CD4-positive, CD25-positive, alpha-beta regulatory T cell (primary cell): ENCODE measurements at regions not wholly inside any gene's neighbourhood (a gene's known extent, or its start where the extent isn't known, plus 50 kb on each side); places are given as distances from the start of the nearest gene placed in this dataset.

Experiments
- ATAC-seq, 2 donors: fragments of 150-1000 bp; cut with Tn5 transposase; one replicate each; pipeline ENCODE4 v1.10.0; 2021; ENCODE audit warnings: low read depth in 2 of 2, moderate number of reproducible peaks in 2 of 2, moderate library complexity in 1 of 2
- DNase-seq, 3 donors: peaks; one replicate each; pipeline versions ENCODE4 v3.0.0 to v3.0.0-alpha.2; 2012 to 2022; ENCODE audit warnings: mixed read lengths in 1 of 3
- H3K27ac ChIP-seq: one replicate; pipeline ENCODE4 v1.7.0; 2013; ENCODE audit warnings: mild to moderate bottlenecking, low read length; ENCODE audit not compliant: insufficient read depth, poor library complexity, severe bottlenecking
- H3K27me3 ChIP-seq: one replicate; pipeline ENCODE4 v1.7.0; 2013; ENCODE audit warnings: low read length; ENCODE audit not compliant: control insufficient read depth, insufficient read depth
- H3K36me3 ChIP-seq: one replicate; pipeline ENCODE4 v1.7.0; 2013; ENCODE audit warnings: mild to moderate bottlenecking, low read length, moderate library complexity; ENCODE audit not compliant: control insufficient read depth, insufficient read depth
- H3K4me1 ChIP-seq: 2 replicates; pipeline ENCODE4 v1.7.0; 2013; ENCODE audit warnings: mild to moderate bottlenecking, low read length; ENCODE audit not compliant: insufficient read depth, control insufficient read depth, poor library complexity, severe bottlenecking
- H3K4me3 ChIP-seq: one replicate; pipeline ENCODE4 v1.7.0; 2013; ENCODE audit warnings: low read depth, mild to moderate bottlenecking, low read length, moderate library complexity
- H3K9me3 ChIP-seq, 2 experiments: 1 replicate in 1 of 2; 2 replicates in 1 of 2; pipeline ENCODE4 v1.7.0; 2013; ENCODE audit warnings: low read length in 2 of 2, mild to moderate bottlenecking in 1 of 2, moderate library complexity in 1 of 2; ENCODE audit not compliant: control insufficient read depth in 2 of 2
- H3K27ac Mint-ChIP-seq, 3 donors: one replicate each; pipeline ENCODE4 v1.8.0; 2020 to 2022; ENCODE audit warnings: mild to moderate bottlenecking in 3 of 3, mixed read lengths in 3 of 3, moderate library complexity in 2 of 3
- H3K27me3 Mint-ChIP-seq: one replicate; pipeline ENCODE4 v1.8.0; 2022; ENCODE audit warnings: mild to moderate bottlenecking, mixed read lengths
- H3K36me3 Mint-ChIP-seq: one replicate; pipeline ENCODE4 v1.8.0; 2020; ENCODE audit warnings: mixed read lengths
- H3K4me1 Mint-ChIP-seq, 4 donors: one replicate each; pipeline ENCODE4 v1.8.0; 2020 to 2022; ENCODE audit warnings: mixed read lengths in 4 of 4, mild to moderate bottlenecking in 1 of 4
- H3K4me3 Mint-ChIP-seq, 4 donors: one replicate each; pipeline ENCODE4 v1.8.0; 2020 to 2022; ENCODE audit warnings: mild to moderate bottlenecking in 4 of 4, mixed read lengths in 4 of 4, moderate library complexity in 3 of 4
- H3K9me3 Mint-ChIP-seq, 7 donors: one replicate each; pipeline ENCODE4 v1.8.0; 2020 to 2022; ENCODE audit warnings: mixed read lengths in 7 of 7, mild to moderate bottlenecking in 3 of 7, moderate library complexity in 2 of 7

GRCh38 chr2:164252568-164253287, 368.6 kb downstream of the GRB14 start:
- H3K4me1 ChIP-seq: no peaks in the 10 kb centered on the region
- DNase-seq (no peak), ATAC-seq (no peak)
- Mint-ChIP-seq H3K9me3 (peaks cover 0 to 6% (median 4%) of the 10 kb centered on the region in 7 donors), H3K36me3 (no peaks in the 10 kb centered on the region), H3K27me3 (no peaks in the 10 kb centered on the region), H3K4me3 (no peak overlapping the region), H3K27ac (no peak overlapping the region), H3K4me1 (no peaks in the 10 kb centered on the region)
- no peaks in the 10 kb centered on the region for H3K36me3 ChIP-seq
- H3K9me3 ChIP-seq: no peaks in the 10 kb centered on the region
- no peaks in the 10 kb centered on the region for H3K27me3 ChIP-seq
- H3K4me3 ChIP-seq: no peak overlapping the region
- no peak overlapping the region for H3K27ac ChIP-seq

GRCh38 chr2:164243315-164243714, 378.0 kb downstream of the GRB14 start:
- H3K27ac ChIP-seq: no peak overlapping the region
- peaks cover 0 to 27% (median 6%) of the 10 kb centered on the region in 7 donors for H3K9me3 Mint-ChIP-seq
- no peaks in the 10 kb centered on the region for H3K36me3 Mint-ChIP-seq
- H3K9me3 ChIP-seq: peaks cover 0 to 4% of the 10 kb centered on the region in 2 experiments
- no peaks in the 10 kb centered on the region for H3K36me3 ChIP-seq
- no peaks in the 10 kb centered on the region for H3K4me1 ChIP-seq
- DNase-seq (no peak), ATAC-seq (no peak)
- H3K4me3 Mint-ChIP-seq: no peak overlapping the region
- peaks cover 4% of the 10 kb centered on the region for H3K27me3 Mint-ChIP-seq
- no peak overlapping the region for H3K4me3 ChIP-seq
- no peak overlapping the region for H3K27ac Mint-ChIP-seq
- no peaks in the 10 kb centered on the region for H3K27me3 ChIP-seq
- no peaks in the 10 kb centered on the region for H3K4me1 Mint-ChIP-seq

GRCh38 chr2:164242409-164242808, 378.9 kb downstream of the GRB14 start:
- Mint-ChIP-seq H3K27ac (no peak overlapping the region), H3K4me1 (no peaks in the 10 kb centered on the region), H3K9me3 (peaks cover 0 to 27% (median 6%) of the 10 kb centered on the region in 7 donors), H3K4me3 (no peak overlapping the region), H3K27me3 (peaks cover 4% of the 10 kb centered on the region), H3K36me3 (no peaks in the 10 kb centered on the region)
- DNase-seq (no peak), ATAC-seq (no peak)
- Histone ChIP-seq H3K4me1 (no peaks in the 10 kb centered on the region), H3K36me3 (no peaks in the 10 kb centered on the region), H3K27ac (no peak overlapping the region), H3K27me3 (no peaks in the 10 kb centered on the region), H3K4me3 (no peak overlapping the region), H3K9me3 (peaks cover 0 to under 1% of the 10 kb centered on the region in 2 experiments)

GRCh38 chr2:164234074-164234473, 387.2 kb downstream of the GRB14 start:
- Histone ChIP-seq H3K27ac (no peak overlapping the region), H3K36me3 (no peaks in the 10 kb centered on the region), H3K27me3 (no peaks in the 10 kb centered on the region), H3K4me3 (no peak overlapping the region), H3K4me1 (no peaks in the 10 kb centered on the region), H3K9me3 (no peaks in the 10 kb centered on the region)
- Mint-ChIP-seq H3K27me3 (no peaks in the 10 kb centered on the region), H3K4me1 (no peaks in the 10 kb centered on the region), H3K4me3 (no peak overlapping the region), H3K9me3 (peaks cover 0 to 4% (median 1%) of the 10 kb centered on the region in 7 donors), H3K36me3 (no peaks in the 10 kb centered on the region), H3K27ac (no peak overlapping the region)
- no peak for ATAC-seq
- no peak for DNase-seq

GRCh38 chr2:164224007-164224406, 397.3 kb downstream of the GRB14 start:
- Histone ChIP-seq H3K36me3 (no peaks in the 10 kb centered on the region), H3K27ac (no peak overlapping the region), H3K4me1 (no peaks in the 10 kb centered on the region), H3K9me3 (no peaks in the 10 kb centered on the region), H3K27me3 (no peaks in the 10 kb centered on the region), H3K4me3 (no peak overlapping the region)
- ATAC-seq (no peak), DNase-seq (no peak)
- H3K4me1 Mint-ChIP-seq: no peaks in the 10 kb centered on the region
- H3K27ac Mint-ChIP-seq: no peak overlapping the region
- H3K9me3 Mint-ChIP-seq: peaks cover 0 to 11% (median 4%) of the 10 kb centered on the region in 7 donors
- no peaks in the 10 kb centered on the region for H3K27me3 Mint-ChIP-seq
- H3K4me3 Mint-ChIP-seq: no peak overlapping the region
- no peaks in the 10 kb centered on the region for H3K36me3 Mint-ChIP-seq

- H3K27me3 ChIP-seq: no peaks in the 10 kb centered on the region
- Mint-ChIP-seq H3K36me3 (no peaks in the 10 kb centered on the region), H3K4me1 (no peaks in the 10 kb centered on the region), H3K27ac (no peak overlapping the region), H3K4me3 (no peak overlapping the region), H3K27me3 (no peaks in the 10 kb centered on the region), H3K9me3 (peaks cover 0 to 13% (median 2%) of the 10 kb centered on the region in 7 donors)
- H3K4me3 ChIP-seq: no peak overlapping the region
- DNase-seq (no peak), ATAC-seq (no peak)
- no peaks in the 10 kb centered on the region for H3K36me3 ChIP-seq
- H3K9me3 ChIP-seq: no peaks in the 10 kb centered on the region
- no peak overlapping the region for H3K27ac ChIP-seq
- no peaks in the 10 kb centered on the region for H3K4me1 ChIP-seq
These were observed 399.8 kb downstream of the GRB14 start for GRCh38 chr2:164221473-164221872.

GRCh38 chr2:164220265-164220664, 401.0 kb downstream of the GRB14 start:
- Histone ChIP-seq H3K4me3 (no peak overlapping the region), H3K27me3 (no peaks in the 10 kb centered on the region), H3K9me3 (no peaks in the 10 kb centered on the region), H3K27ac (no peak overlapping the region), H3K4me1 (no peaks in the 10 kb centered on the region), H3K36me3 (no peaks in the 10 kb centered on the region)
- ATAC-seq: no peak
- H3K36me3 Mint-ChIP-seq: no peaks in the 10 kb centered on the region
- H3K27ac Mint-ChIP-seq: no peak overlapping the region
- H3K4me3 Mint-ChIP-seq: no peak overlapping the region
- no peak for DNase-seq
- H3K9me3 Mint-ChIP-seq: peaks cover 0 to 13% (median 2%) of the 10 kb centered on the region in 7 donors
- H3K4me1 Mint-ChIP-seq: no peaks in the 10 kb centered on the region
- no peaks in the 10 kb centered on the region for H3K27me3 Mint-ChIP-seq

GRCh38 chr2:164213916-164214315, 407.4 kb downstream of the GRB14 start:
- H3K4me1 Mint-ChIP-seq: no peaks in the 10 kb centered on the region
- no peak overlapping the region for H3K4me3 Mint-ChIP-seq
- H3K36me3 Mint-ChIP-seq: no peaks in the 10 kb centered on the region
- H3K27ac Mint-ChIP-seq: no peak overlapping the region
- DNase-seq: no peak
- no peak overlapping the region for H3K4me3 ChIP-seq
- peaks cover 2 to 3% of the 10 kb centered on the region in 2 experiments for H3K9me3 ChIP-seq
- no peaks in the 10 kb centered on the region for H3K36me3 ChIP-seq
- ATAC-seq: no peak
- H3K27me3 ChIP-seq: no peaks in the 10 kb centered on the region
- no peaks in the 10 kb centered on the region for H3K4me1 ChIP-seq
- H3K9me3 Mint-ChIP-seq: peaks cover 2 to 29% (median 10%) of the 10 kb centered on the region in 7 donors
- no peaks in the 10 kb centered on the region for H3K27me3 Mint-ChIP-seq
- H3K27ac ChIP-seq: no peak overlapping the region
